Lower leg skin (tissue), 3 donors: ENCODE measurements at regions not wholly inside any gene's neighbourhood (a gene's known extent, or its start where the extent isn't known, plus 50 kb on each side); places are given as distances from the start of the nearest gene placed in this dataset.

Experiments
- POLR2A ChIP-seq, 2 donors: fragments of 450-650 bp; IDR thresholded peaks; one replicate each; pipeline ENCODE4 v1.6.1; 2016 to 2017; ENCODE audit warnings: antibody characterized with exemption in 2 of 2, mild to moderate bottlenecking in 1 of 2, moderate library complexity in 1 of 2
- TF ChIP-seq, protein P1 (sequence below), 3 donors: fragments of 450-650 bp; IDR thresholded peaks; one replicate each; pipeline ENCODE4 v1.5.1; 2016; ENCODE audit warnings: antibody characterized with exemption in 3 of 3, mild to moderate bottlenecking in 3 of 3, moderate library complexity in 2 of 3

DNA sequence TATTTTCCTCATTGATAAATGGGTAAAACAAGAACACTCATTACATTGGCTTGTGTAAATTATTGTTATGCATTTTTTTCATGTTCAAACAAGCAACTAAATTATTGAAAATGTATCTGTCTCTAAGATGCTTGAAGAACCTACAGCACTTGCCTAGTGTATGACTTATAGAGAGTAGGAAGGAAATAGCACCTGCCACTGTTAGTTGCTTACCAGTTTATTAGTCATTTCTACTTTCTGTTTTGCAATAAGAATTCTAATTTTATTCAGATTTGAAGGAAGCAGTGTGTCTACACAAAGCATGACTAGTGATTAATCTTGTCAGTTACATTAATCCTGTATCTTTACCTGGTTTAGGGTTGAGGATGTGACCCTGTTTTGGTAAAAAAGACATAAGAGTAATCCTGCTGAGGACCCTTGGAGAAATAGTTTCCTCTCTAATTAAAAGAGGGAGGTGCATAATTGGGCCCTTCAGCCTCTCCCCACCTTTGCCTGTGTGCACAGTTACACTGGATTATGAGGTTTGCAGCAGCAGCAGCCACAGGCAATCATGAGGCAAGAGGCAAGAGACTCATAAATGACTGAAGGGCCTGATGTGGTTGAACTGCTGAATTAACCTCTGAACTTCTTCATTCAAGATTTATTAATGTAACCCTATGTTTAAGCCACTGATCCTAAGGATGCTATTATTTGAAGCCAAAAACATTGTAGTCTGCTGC is 1202.1 kb downstream of the ADGRL3 start:
- TF ChIP-seq, protein P1, sequence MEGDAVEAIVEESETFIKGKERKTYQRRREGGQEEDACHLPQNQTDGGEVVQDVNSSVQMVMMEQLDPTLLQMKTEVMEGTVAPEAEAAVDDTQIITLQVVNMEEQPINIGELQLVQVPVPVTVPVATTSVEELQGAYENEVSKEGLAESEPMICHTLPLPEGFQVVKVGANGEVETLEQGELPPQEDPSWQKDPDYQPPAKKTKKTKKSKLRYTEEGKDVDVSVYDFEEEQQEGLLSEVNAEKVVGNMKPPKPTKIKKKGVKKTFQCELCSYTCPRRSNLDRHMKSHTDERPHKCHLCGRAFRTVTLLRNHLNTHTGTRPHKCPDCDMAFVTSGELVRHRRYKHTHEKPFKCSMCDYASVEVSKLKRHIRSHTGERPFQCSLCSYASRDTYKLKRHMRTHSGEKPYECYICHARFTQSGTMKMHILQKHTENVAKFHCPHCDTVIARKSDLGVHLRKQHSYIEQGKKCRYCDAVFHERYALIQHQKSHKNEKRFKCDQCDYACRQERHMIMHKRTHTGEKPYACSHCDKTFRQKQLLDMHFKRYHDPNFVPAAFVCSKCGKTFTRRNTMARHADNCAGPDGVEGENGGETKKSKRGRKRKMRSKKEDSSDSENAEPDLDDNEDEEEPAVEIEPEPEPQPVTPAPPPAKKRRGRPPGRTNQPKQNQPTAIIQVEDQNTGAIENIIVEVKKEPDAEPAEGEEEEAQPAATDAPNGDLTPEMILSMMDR (IDR thresholded peaks at IDR 0.05) = no peak
- TF ChIP-seq POLR2A (IDR thresholded peaks at IDR 0.05) = no peak
